GM12878 (cell line): ENCODE measurements at regions not wholly inside any gene's neighbourhood (a gene's known extent, or its start where the extent isn't known, plus 50 kb on each side); places are given as distances from the start of the nearest gene placed in this dataset.

ENCODE experiments used
- ATF7 ChIP-seq: fragments of 450-650 bp; IDR thresholded peaks from 2 replicates; pipeline ENCODE4 v1.6.1; 2016; ENCODE audit warnings: low read depth, mild to moderate bottlenecking
- GABPA ChIP-seq: IDR thresholded peaks from 2 replicates; pipeline ENCODE4 v1.6.1; 2014; ENCODE audit warnings: antibody characterized with exemption, low read depth, mild to moderate bottlenecking, inconsistent platforms
- IRF5 ChIP-seq: fragments of 450-650 bp; IDR thresholded peaks from 2 replicates; pipeline ENCODE4 v1.6.1; 2017; ENCODE audit warnings: borderline replicate concordance
- MEF2A ChIP-seq: IDR thresholded peaks from 2 replicates; pipeline ENCODE4 v1.6.1; 2011; ENCODE audit warnings: low read depth, mild to moderate bottlenecking, low read length, moderate library complexity; ENCODE audit not compliant: insufficient read depth
- MYC ChIP-seq: IDR thresholded peaks from 2 replicates; pipeline ENCODE4 v1.6.1; 2011; ENCODE audit warnings: mild to moderate bottlenecking, low read length, moderate library complexity, inconsistent platforms; ENCODE audit not compliant: insufficient read depth, insufficient replicate concordance, insufficient read length, severe bottlenecking
- REST ChIP-seq: IDR thresholded peaks from 2 replicates; pipeline ENCODE4 v1.6.1; 2012; ENCODE audit warnings: mild to moderate bottlenecking, low read depth, low read length
- SIN3A ChIP-seq: IDR thresholded peaks from 2 replicates; pipeline ENCODE4 v1.6.1; 2012; ENCODE audit warnings: low read depth, low read length, improper control_type of control experiment
- SP1 ChIP-seq: IDR thresholded peaks from one replicate; pipeline ENCODE4 v1.6.1; 2011; ENCODE audit warnings: low read depth, low read length
- SPI1 ChIP-seq: IDR thresholded peaks from 2 replicates; pipeline ENCODE4 v1.6.1; 2011; ENCODE audit warnings: low read depth, mild to moderate bottlenecking, low read length, moderate library complexity, borderline replicate concordance; ENCODE audit not compliant: insufficient read depth
- TCF3 ChIP-seq: IDR thresholded peaks from 2 replicates; pipeline ENCODE4 v1.6.1; 2012; ENCODE audit warnings: low read depth, mild to moderate bottlenecking, low read length, borderline replicate concordance; ENCODE audit not compliant: insufficient read depth
- ZNF384 ChIP-seq: IDR thresholded peaks from 2 replicates; pipeline ENCODE4 v1.6.1; 2012; ENCODE audit warnings: low read depth, mild to moderate bottlenecking, low read length, improper control_type of control experiment, borderline replicate concordance
- ZZZ3 ChIP-seq: IDR thresholded peaks from 2 replicates; pipeline ENCODE4 v1.6.1; 2011; ENCODE audit warnings: low read depth; ENCODE audit not compliant: control insufficient read depth, insufficient read length

- TF ChIP-seq REST (no peak), ATF7 (no peak), SPI1 (no peak), ZZZ3 (no peak), ZNF384 (no peak), TCF3 (no peak), MYC (no peak), SIN3A (no peak), IRF5 (no peak), MEF2A (no peak), SP1 (no peak), GABPA (no peak)
Observed at GRCh38 chr5:13510616-13511015, 433.9 kb downstream of the DNAH5 start (continued).
